Colonic mucosa (tissue), 4 donors: ENCODE measurements at regions not wholly inside any gene's neighbourhood (a gene's known extent, or its start where the extent isn't known, plus 50 kb on each side); places are given as distances from the start of the nearest gene placed in this dataset.
"Not testable (repeated sequence)": the region's sequence is repeated elsewhere in the genome, so short reads cannot be mapped to it uniquely, and the experiment has no call there.

Experiments used
- DNase-seq: peaks from one replicate; pipeline ENCODE4 v3.0.0-alpha.2; 2020
- H3K27ac ChIP-seq: fragments of 200-600 bp; one replicate; pipeline ENCODE4 v1.8.0; 2021
- H3K27me3 ChIP-seq: fragments of 200-600 bp; one replicate; pipeline ENCODE4 v1.8.0; 2021
- H3K36me3 ChIP-seq: fragments of 200-600 bp; one replicate; pipeline ENCODE4 v1.8.0; 2021
- H3K4me1 ChIP-seq: fragments of 200-600 bp; one replicate; pipeline ENCODE4 v1.8.0; 2021; ENCODE audit warnings: mild to moderate bottlenecking
- H3K4me3 ChIP-seq: fragments of 200-600 bp; one replicate; pipeline ENCODE4 v1.8.0; 2021
- H3K9ac ChIP-seq, 2 donors: one replicate each; pipeline ENCODE4 v1.7.0; 2013; ENCODE audit warnings: control low read depth in 2 of 2, low read depth in 2 of 2, low read length in 2 of 2
- H3K9me3 ChIP-seq: fragments of 200-600 bp; one replicate; pipeline ENCODE4 v1.8.0; 2021
- intact Hi-C: fragments of 100-400 bp; cut with DNase I; formaldehyde crosslinking; loops from one replicate; pipeline ENCODE4 v1.14.1; 2022
- TF ChIP-seq, protein P1 (sequence below): fragments of 200-600 bp; IDR thresholded peaks from one replicate; pipeline ENCODE4 v1.8.0; 2022; ENCODE audit warnings: antibody characterized with exemption, mild to moderate bottlenecking
- donor health status: healthy.
- donor health status: DM: no; HTN: no; CAD: no.
- donor health status: DM: no; HTN: no; CAD: no.

GRCh38 chr6:164087211-164087610, 672.7 kb downstream of the QKI start:
- intact Hi-C loops: no loop called here
- Histone ChIP-seq H3K9ac (no peak overlapping the region), H3K36me3 (no peaks in the 10 kb centered on the region), H3K27ac (no peak overlapping the region), H3K4me1 (no peaks in the 10 kb centered on the region), H3K27me3 (no peaks in the 10 kb centered on the region), H3K4me3 (no peak overlapping the region), H3K9me3 (no peaks in the 10 kb centered on the region)
- DNase-seq: no peak
- TF ChIP-seq, protein P1, sequence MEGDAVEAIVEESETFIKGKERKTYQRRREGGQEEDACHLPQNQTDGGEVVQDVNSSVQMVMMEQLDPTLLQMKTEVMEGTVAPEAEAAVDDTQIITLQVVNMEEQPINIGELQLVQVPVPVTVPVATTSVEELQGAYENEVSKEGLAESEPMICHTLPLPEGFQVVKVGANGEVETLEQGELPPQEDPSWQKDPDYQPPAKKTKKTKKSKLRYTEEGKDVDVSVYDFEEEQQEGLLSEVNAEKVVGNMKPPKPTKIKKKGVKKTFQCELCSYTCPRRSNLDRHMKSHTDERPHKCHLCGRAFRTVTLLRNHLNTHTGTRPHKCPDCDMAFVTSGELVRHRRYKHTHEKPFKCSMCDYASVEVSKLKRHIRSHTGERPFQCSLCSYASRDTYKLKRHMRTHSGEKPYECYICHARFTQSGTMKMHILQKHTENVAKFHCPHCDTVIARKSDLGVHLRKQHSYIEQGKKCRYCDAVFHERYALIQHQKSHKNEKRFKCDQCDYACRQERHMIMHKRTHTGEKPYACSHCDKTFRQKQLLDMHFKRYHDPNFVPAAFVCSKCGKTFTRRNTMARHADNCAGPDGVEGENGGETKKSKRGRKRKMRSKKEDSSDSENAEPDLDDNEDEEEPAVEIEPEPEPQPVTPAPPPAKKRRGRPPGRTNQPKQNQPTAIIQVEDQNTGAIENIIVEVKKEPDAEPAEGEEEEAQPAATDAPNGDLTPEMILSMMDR: no peak

DNA sequence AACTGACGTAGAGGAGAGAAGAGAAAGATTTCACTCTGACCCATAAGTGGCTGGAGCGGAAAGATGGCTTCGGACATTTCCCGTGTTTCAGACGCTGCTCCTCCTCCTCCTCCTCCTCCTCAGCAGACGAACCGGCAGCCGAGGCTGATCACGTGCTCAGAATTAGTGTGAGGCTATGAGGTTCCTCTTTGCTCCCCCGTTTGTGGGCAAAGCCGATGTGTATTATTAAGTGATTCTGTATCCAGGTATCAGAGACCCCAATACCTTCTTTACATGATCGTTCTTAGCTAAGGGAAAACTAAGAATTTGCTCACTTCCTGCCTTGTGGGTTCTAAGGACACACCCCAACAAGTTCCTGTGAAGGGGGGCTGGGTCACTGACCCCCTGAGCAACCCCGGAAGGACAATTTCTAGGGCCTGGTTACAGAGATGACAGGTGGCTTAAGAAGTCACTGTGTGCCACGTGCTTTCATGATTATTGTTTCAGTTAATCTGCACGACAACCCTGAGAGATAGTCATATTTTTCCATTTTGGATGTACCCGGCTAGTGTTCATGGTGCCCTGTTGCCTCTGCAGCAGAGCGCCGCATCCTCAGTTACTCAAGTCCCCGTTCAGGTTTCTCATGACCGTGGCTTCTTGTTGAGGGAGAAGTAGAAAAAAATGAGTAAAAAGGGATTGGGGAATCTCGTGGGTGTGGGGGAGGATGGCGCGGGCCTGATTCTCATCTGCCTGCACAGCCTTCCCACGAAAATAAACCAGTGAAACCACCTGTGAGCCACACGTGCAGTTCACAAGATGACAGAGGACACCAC, 671.8 kb downstream of the QKI start:
- no peak overlapping the region for H3K27ac ChIP-seq
- H3K4me3 ChIP-seq: no peak overlapping the region

GRCh38 chr6:164085091-164086075, 670.9 kb downstream of the QKI start:
- intact Hi-C loops: no loop called here
- Histone ChIP-seq H3K4me1 (no peaks in the 10 kb centered on the region), H3K9me3 (no peaks in the 10 kb centered on the region), H3K36me3 (no peaks in the 10 kb centered on the region), H3K27ac (no peak overlapping the region), H3K4me3 (no peak overlapping the region), H3K27me3 (no peaks in the 10 kb centered on the region), H3K9ac (no peak overlapping the region)
- DNase-seq: no peak
- TF ChIP-seq, protein P1: no peak

More for the DNA sequence above, 671.8 kb downstream of the QKI start:
- no peak for DNase-seq
- Histone ChIP-seq H3K9ac (no peak overlapping the region), H3K9me3 (no peaks in the 10 kb centered on the region), H3K27me3 (no peaks in the 10 kb centered on the region), H3K4me1 (no peaks in the 10 kb centered on the region), H3K36me3 (no peaks in the 10 kb centered on the region)
- intact Hi-C loops: no loop called here
- TF ChIP-seq, protein P1: no peak

GRCh38 chr6:164079275-164079600, 664.7 kb downstream of the QKI start:
- Histone ChIP-seq H3K36me3 (no peaks in the 10 kb centered on the region), H3K9me3 (no peaks in the 10 kb centered on the region), H3K27me3 (no peaks in the 10 kb centered on the region), H3K9ac (no peak overlapping the region), H3K4me3 (no peak overlapping the region), H3K27ac (no peak overlapping the region), H3K4me1 (no peaks in the 10 kb centered on the region)
- TF ChIP-seq, protein P1: no peak
- DNase-seq: no peak
- intact Hi-C loops: no loop called here

GRCh38 chr6:164078532-164079274, 664.2 kb downstream of the QKI start:
- no peak overlapping the region for H3K4me3 ChIP-seq
- TF ChIP-seq, protein P1: no peak
- intact Hi-C loops: no loop called here
- H3K27me3 ChIP-seq: no peaks in the 10 kb centered on the region
- H3K9ac ChIP-seq: no peak overlapping the region
- H3K4me1 ChIP-seq: no peaks in the 10 kb centered on the region
- H3K36me3 ChIP-seq: no peaks in the 10 kb centered on the region
- no peak for DNase-seq
- no peaks in the 10 kb centered on the region for H3K9me3 ChIP-seq
- H3K27ac ChIP-seq: no peak overlapping the region

- H3K9me3 ChIP-seq, intact Hi-C loops, H3K36me3 ChIP-seq, H3K4me1 ChIP-seq, H3K27ac ChIP-seq, H3K9ac ChIP-seq, DNase-seq, H3K4me3 ChIP-seq, H3K27me3 ChIP-seq: not testable (repeated sequence)
Observed at GRCh38 chr6:164076818-164077532, 662.5 kb downstream of the QKI start.
